Activated CD4-positive, alpha-beta T cell treated with anti-CD3 and anti-CD28 coated beads for 24 hours (primary cell): ENCODE measurements at regions not wholly inside any gene's neighbourhood (a gene's known extent, or its start where the extent isn't known, plus 50 kb on each side); places are given as distances from the start of the nearest gene placed in this dataset.

Experiments used
- DNase-seq, 2 donors: peaks; one replicate each; pipeline ENCODE4 v3.0.0-alpha.2; 2020; ENCODE audit warnings: low read depth in 2 of 2

- no peak for DNase-seq
Measured at GRCh38 chr13:85742355-85742754, 56.9 kb downstream of the SLITRK6 start.

GRCh38 chr13:85741017-85741416, 58.2 kb downstream of the SLITRK6 start:
- no peak for DNase-seq

- DNase-seq: no peak
Measured at GRCh38 chr13:85738696-85739320, 60.4 kb downstream of the SLITRK6 start.

- no peak for DNase-seq
Measured at GRCh38 chr13:85737952-85738351, 61.3 kb downstream of the SLITRK6 start.

- no peak for DNase-seq
Measured at GRCh38 chr13:85729296-85729695, 69.9 kb downstream of the SLITRK6 start.

GRCh38 chr13:85728811-85729210, 70.4 kb downstream of the SLITRK6 start:
- no peak for DNase-seq

GRCh38 chr13:85725433-85725832, 73.8 kb downstream of the SLITRK6 start:
- no peak for DNase-seq

- DNase-seq: no peak
Measured at GRCh38 chr13:85724546-85725432, 74.4 kb downstream of the SLITRK6 start.

- DNase-seq: no peak
Measured at GRCh38 chr13:85719749-85720148, 79.5 kb downstream of the SLITRK6 start.

GRCh38 chr13:85717921-85718320, 81.3 kb downstream of the SLITRK6 start:
- no peak for DNase-seq

GRCh38 chr13:85710545-85710944, 88.7 kb downstream of the SLITRK6 start:
- DNase-seq: no peak

GRCh38 chr13:85709721-85710120, 89.5 kb downstream of the SLITRK6 start:
- DNase-seq: no peak

- DNase-seq: no peak
Measured at GRCh38 chr13:85709072-85709471, 90.1 kb downstream of the SLITRK6 start.

GRCh38 chr13:85700906-85701305, 98.3 kb downstream of the SLITRK6 start:
- DNase-seq: no peak

- DNase-seq: no peak
Measured at GRCh38 chr13:85698256-85698655, 101.0 kb downstream of the SLITRK6 start.

- DNase-seq: no peak
Measured at GRCh38 chr13:85694992-85695391, 104.2 kb downstream of the SLITRK6 start.

- no peak for DNase-seq
Measured at GRCh38 chr13:85693889-85694511, 105.2 kb downstream of the SLITRK6 start.

GRCh38 chr13:85690368-85690767, 108.9 kb downstream of the SLITRK6 start:
- DNase-seq: no peak

- DNase-seq: no peak
Measured at GRCh38 chr13:85685436-85685835, 113.8 kb downstream of the SLITRK6 start.

GRCh38 chr13:85675151-85675907, 123.9 kb downstream of the SLITRK6 start:
- no peak for DNase-seq

GRCh38 chr13:85671336-85671735, 127.9 kb downstream of the SLITRK6 start:
- DNase-seq: no peak

GRCh38 chr13:85666356-85666755, 132.9 kb downstream of the SLITRK6 start:
- DNase-seq: no peak
